HepG2 (cell line): ENCODE measurements at regions not wholly inside any gene's neighbourhood (a gene's known extent, or its start where the extent isn't known, plus 50 kb on each side); places are given as distances from the start of the nearest gene placed in this dataset.

Experiments
- ATAC-seq: fragments of 200-7000 bp; cut with Tn5 transposase; 3 replicates; pipeline ENCODE4 v1.9.1; 2020; ENCODE audit warnings: mild to moderate bottlenecking, moderate library complexity
- BruUV-seq: library from RNA; stranded (reverse); fragments of 400-500 nt; replicated peaks from 2 replicates; lab custom pipeline; 2021; lab: Mats Ljungman, UMichigan
- CTCF ChIA-PET: fragments of 300-600 bp; formaldehyde crosslinking; extraction: SDS; loops from one replicate; lab custom pipeline; 2021; ENCODE audit warnings: low total read pairs, inconsistent platforms, low intra/inter-chr PET ratio; lab: Yijun Ruan, JAX
- POLR2A ChIA-PET: fragments of 350-600 bp; sonication (Branson Sonifier 250); formaldehyde crosslinking; loops from one replicate; lab custom pipeline; 2020; ENCODE audit warnings: antibody characterized with exemption, inconsistent platforms; lab: Yijun Ruan, JAX
- DNase-seq: peaks from one replicate; pipeline ENCODE4 v3.0.0-alpha.2; 2015; ENCODE audit warnings: low spot score
- FAIRE-seq: peaks from 3 replicates; lab custom pipeline; 2011; peaks lifted over from hg19 to GRCh38; lab: Jason Lieb, UNC
- H2AFZ ChIP-seq: one replicate; pipeline ENCODE4 v1.6.1; 2011; ENCODE audit warnings: low read length, inconsistent platforms
- H3K27ac ChIP-seq: fragments of 300-600 bp; 3 replicates; pipeline ENCODE4 v1.8.0; 2011; ENCODE audit warnings: mixed run types, mild to moderate bottlenecking, mixed read lengths, low read length, inconsistent platforms; ENCODE audit not compliant: insufficient read depth; ENCODE audit errors: extremely low read length
- H3K27me3 ChIP-seq, 2 experiments: fragments of 200-600 bp in 1 of 2; 2 replicates in 1 of 2; 3 replicates in 1 of 2; pipeline versions ENCODE4 v1.6.0 to v1.8.0; 2011; ENCODE audit warnings: low read length in 2 of 2, mild to moderate bottlenecking in 2 of 2, moderate library complexity in 2 of 2, inconsistent platforms in 1 of 2; ENCODE audit not compliant: insufficient read depth in 2 of 2, control insufficient read depth in 1 of 2
- H3K36me3 ChIP-seq, 2 experiments: fragments of 200-600 bp in 1 of 2; replicated peaks in 1 of 2; 2 replicates in 1 of 2; 3 replicates in 1 of 2; pipeline versions ENCODE4 v1.5.1 to v1.8.0; 2011; ENCODE audit warnings: low read length in 2 of 2, inconsistent platforms in 1 of 2; ENCODE audit not compliant: insufficient read depth in 2 of 2, control insufficient read depth in 1 of 2
- H3K4me1 ChIP-seq: 2 replicates; pipeline ENCODE4 v1.5.1; 2012; ENCODE audit warnings: low read length, inconsistent platforms; ENCODE audit not compliant: insufficient read depth
- H3K4me2 ChIP-seq: 2 replicates; pipeline ENCODE4 v1.6.0; 2011; ENCODE audit warnings: low read depth, low read length, inconsistent platforms
- H3K4me3 ChIP-seq, 3 experiments: fragments of 200-600 bp in 1 of 3; sonication (generic), shearing (Covaris generic) in 1 of 3; replicated peaks in 1 of 3; 2 replicates each; pipeline ENCODE4 v1.5.1; 2011 to 2016; ENCODE audit warnings: low read length in 3 of 3, inconsistent platforms in 2 of 3, low read depth in 2 of 3, mild to moderate bottlenecking in 2 of 3, control low read depth in 1 of 3, mixed read lengths in 1 of 3; ENCODE audit not compliant: insufficient read depth in 1 of 3
- H3K79me2 ChIP-seq: one replicate; pipeline ENCODE4 v1.6.1; 2011; ENCODE audit warnings: low read length, inconsistent platforms; ENCODE audit not compliant: insufficient read depth
- H3K9ac ChIP-seq: 2 replicates; pipeline ENCODE4 v1.6.0; 2011; ENCODE audit warnings: mild to moderate bottlenecking, low read depth, low read length, inconsistent platforms; ENCODE audit not compliant: insufficient read depth
- H3K9me3 ChIP-seq: 2 replicates; pipeline ENCODE4 v1.5.1; 2012; ENCODE audit warnings: mild to moderate bottlenecking, low read length
- H4K20me1 ChIP-seq: 2 replicates; pipeline ENCODE4 v1.6.0; 2011; ENCODE audit warnings: inconsistent platforms, mild to moderate bottlenecking, low read length, moderate library complexity; ENCODE audit not compliant: insufficient read depth
- GFI1 ChIP-seq: sonication (generic); formaldehyde crosslinking; IDR thresholded peaks from 2 replicates; pipeline ENCODE4 v1.5.0; 2020; ENCODE audit warnings: missing genetic modification reagents, mild to moderate bottlenecking, borderline replicate concordance
- HOXA7 ChIP-seq: sonication (generic); formaldehyde crosslinking; IDR thresholded peaks from 2 replicates; pipeline ENCODE4 v1.8.1; 2022; ENCODE audit warnings: mild to moderate bottlenecking, missing genetic modification reagents, moderate library complexity
- PBX3 ChIP-seq: sonication (generic); formaldehyde crosslinking; IDR thresholded peaks from 2 replicates; pipeline ENCODE4 v1.8.1; 2023; ENCODE audit warnings: missing genetic modification reagents, inconsistent platforms, borderline replicate concordance
- PHF8 ChIP-seq: sonication (generic); formaldehyde crosslinking; IDR thresholded peaks from 2 replicates; pipeline ENCODE4 v1.5.0; 2020; ENCODE audit warnings: missing genetic modification reagents
- PRMT3 ChIP-seq: sonication (generic); formaldehyde crosslinking; IDR thresholded peaks from 2 replicates; pipeline ENCODE4 v1.8.1; 2022; ENCODE audit warnings: low read depth, mild to moderate bottlenecking, moderate library complexity, missing genetic modification reagents, borderline replicate concordance
- RFX1 ChIP-seq: fragments of 450-650 bp; IDR thresholded peaks from 2 replicates; pipeline ENCODE4 v1.6.1; 2017
- SP140L ChIP-seq: sonication (generic); formaldehyde crosslinking; IDR thresholded peaks from 2 replicates; pipeline ENCODE4 v1.4.0; 2020; ENCODE audit warnings: missing genetic modification reagents, borderline replicate concordance
- SRSF1 ChIP-seq: fragments of 200-400 bp; formaldehyde crosslinking; optimal IDR thresholded peaks from 2 replicates; pipeline ENCODE3; 2017; ENCODE audit warnings: mild to moderate bottlenecking, low read depth, low read length, moderate library complexity
- STAT5B ChIP-seq: sonication (generic); formaldehyde crosslinking; IDR thresholded peaks from 2 replicates; pipeline ENCODE4 v1.4.0; 2020; ENCODE audit warnings: missing genetic modification reagents
- TARDBP ChIP-seq: sonication (generic); formaldehyde crosslinking; IDR thresholded peaks from 2 replicates; pipeline ENCODE4 v1.8.0; 2022; ENCODE audit warnings: mild to moderate bottlenecking, missing genetic modification reagents
- ZNF282 ChIP-seq: fragments of 450-650 bp; IDR thresholded peaks from 2 replicates; pipeline ENCODE4 v1.6.1; 2018; ENCODE audit not compliant: partially characterized antibody
- ZNF44 ChIP-seq: sonication (generic); formaldehyde crosslinking; IDR thresholded peaks from 2 replicates; pipeline ENCODE4 v1.5.1; 2020; ENCODE audit warnings: mild to moderate bottlenecking, missing genetic modification reagents
- ZNF530 ChIP-seq: sonication (generic); formaldehyde crosslinking; IDR thresholded peaks from 2 replicates; pipeline ENCODE4 v1.5.0; 2020; ENCODE audit warnings: low read depth, mild to moderate bottlenecking, missing genetic modification reagents
- ZNF558 ChIP-seq: sonication (generic); formaldehyde crosslinking; IDR thresholded peaks from 2 replicates; pipeline ENCODE4 v1.9.0; 2022; ENCODE audit warnings: mild to moderate bottlenecking, missing genetic modification reagents, borderline replicate concordance
- ZNF879 ChIP-seq: sonication (generic); formaldehyde crosslinking; IDR thresholded peaks from 2 replicates; pipeline ENCODE4 v1.8.1; 2023; ENCODE audit warnings: missing genetic modification reagents
- WGBS: methylation state at CpG from one replicate; pipeline ENCODE4 v1.1.6; 2017; ENCODE audit warnings: low lambda C conversion rate; 5-methylcytosine and 5-hydroxymethylcytosine counted together
- in situ Hi-C: cut with HindIII; loops from 2 replicates; pipeline ENCODE4 v1.10.0; 2017; ENCODE audit warnings: low pct_unique_long_range_greater_than_20kb; ENCODE audit not compliant: extremely low pct_ligation_motif_present
- intact Hi-C: fragments of 100-400 bp; cut with micrococcal nuclease; formaldehyde crosslinking; loops from one replicate; pipeline ENCODE4 v1.10.0; 2022; ENCODE audit not compliant: unreplicated experiment
- TF ChIP-seq, protein P1 (sequence below): sonication (generic); formaldehyde crosslinking; IDR thresholded peaks from 2 replicates; pipeline ENCODE4 v1.8.0; 2022; ENCODE audit warnings: low read depth, missing genetic modification reagents

- WGBS, result 16% methylated on average over 7 of the region's 7 CpGs
- FAIRE-seq (no peak), ATAC-seq (no peak), DNase-seq (no peak)
- Histone ChIP-seq H2AFZ (no peak overlapping the region), H3K9ac (no peak overlapping the region), H3K27me3 (no peaks in the 10 kb centered on the region), H3K9me3 (no peaks in the 10 kb centered on the region), H3K4me2 (no peak overlapping the region), H3K4me3 (no peak overlapping the region), H3K79me2 (no peaks in the 10 kb centered on the region), H3K27ac (no peak overlapping the region), H4K20me1 (no peaks in the 10 kb centered on the region), H3K36me3 (no peaks in the 10 kb centered on the region)
- no TSS peak for BruUV-seq
- in situ Hi-C loops (no loop called here), intact Hi-C loops (no loop called here)
- CTCF ChIA-PET, result no interaction called here
- no peak for TF ChIP-seq ZNF530 (CRISPR knock-in tag)
- TF ChIP-seq, all 625 proteins: peak for 0
- H3K4me1 ChIP-seq, result no peaks in the 10 kb centered on the region
- POLR2A ChIA-PET, result no interaction called here
Observed at GRCh38 chr6:11854408-11855165, 76.0 kb upstream of the ADTRP start.

GRCh38 chr6:11853678-11854407 lies 75.2 kb upstream of the ADTRP start:
- no peak overlapping the region for H2AFZ ChIP-seq
- no peak overlapping the region for H3K9ac ChIP-seq
- H3K4me3 ChIP-seq, result no peak overlapping the region
- ChIA-PET CTCF (no interaction called here), POLR2A (no interaction called here)
- no peaks in the 10 kb centered on the region for H3K36me3 ChIP-seq
- intact Hi-C loops, result no loop called here
- H3K9me3 ChIP-seq, result no peaks in the 10 kb centered on the region
- no peak for DNase-seq
- in situ Hi-C loops, result no loop called here
- no peaks in the 10 kb centered on the region for H3K27me3 ChIP-seq
- no TSS peak for BruUV-seq
- no peaks in the 10 kb centered on the region for H4K20me1 ChIP-seq
- H3K4me2 ChIP-seq, result no peak overlapping the region
- no peaks in the 10 kb centered on the region for H3K4me1 ChIP-seq
- no peaks in the 10 kb centered on the region for H3K79me2 ChIP-seq
- WGBS, result 18% methylated on average over 3 of the region's 3 CpGs
- H3K27ac ChIP-seq, result no peak overlapping the region
- no peak for ATAC-seq
- no peak for FAIRE-seq
- no peak for TF ChIP-seq RFX1
- TF ChIP-seq, protein P1, sequence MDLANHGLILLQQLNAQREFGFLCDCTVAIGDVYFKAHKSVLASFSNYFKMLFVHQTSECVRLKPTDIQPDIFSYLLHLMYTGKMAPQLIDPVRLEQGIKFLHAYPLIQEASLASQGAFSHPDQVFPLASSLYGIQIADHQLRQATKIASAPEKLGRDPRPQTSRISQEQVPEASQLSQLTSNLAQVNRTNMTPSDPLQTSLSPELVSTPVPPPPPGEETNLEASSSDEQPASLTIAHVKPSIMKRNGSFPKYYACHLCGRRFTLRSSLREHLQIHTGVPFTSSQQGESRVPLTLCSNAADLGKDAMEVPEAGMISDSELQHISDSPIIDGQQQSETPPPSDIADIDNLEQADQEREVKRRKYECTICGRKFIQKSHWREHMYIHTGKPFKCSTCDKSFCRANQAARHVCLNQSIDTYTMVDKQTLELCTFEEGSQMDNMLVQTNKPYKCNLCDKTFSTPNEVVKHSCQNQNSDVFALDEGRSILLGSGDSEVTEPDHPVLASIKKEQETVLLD (CRISPR knock-in tag), result no peak
- no peak for TF ChIP-seq ZNF879 (CRISPR knock-in tag)
- no peak for TF ChIP-seq HOXA7 (CRISPR knock-in tag)
- no peak for TF ChIP-seq PHF8 (CRISPR knock-in tag)
- no peak for TF ChIP-seq ZNF282
- TF ChIP-seq ZNF558 (CRISPR knock-in tag), result no peak
- TF ChIP-seq SRSF1, result no peak
- TF ChIP-seq TARDBP, result no peak
- TF ChIP-seq ZNF44, result no peak
- no peak for TF ChIP-seq GFI1
- TF ChIP-seq STAT5B, result no peak
- TF ChIP-seq PRMT3 (CRISPR knock-in tag), result no peak
- TF ChIP-seq SP140L (CRISPR knock-in tag), result no peak
- no peak for TF ChIP-seq PBX3 (CRISPR knock-in tag)
